HG03432 (cell line): ENCODE measurements at regions not wholly inside any gene's neighbourhood (a gene's known extent, or its start where the extent isn't known, plus 50 kb on each side); places are given as distances from the start of the nearest gene placed in this dataset.

ENCODE experiments used
- ATAC-seq: cut with Tn5 transposase; IDR thresholded peaks from one replicate; pipeline ENCODE4 v1.9.1; 2021; ENCODE audit warnings: mild to moderate bottlenecking, moderate library complexity; ENCODE audit not compliant: unreplicated experiment

GRCh38 chr6:93972791-93973190 lies 553.4 kb upstream of the EPHA7 start:
- no peak for ATAC-seq

DNA sequence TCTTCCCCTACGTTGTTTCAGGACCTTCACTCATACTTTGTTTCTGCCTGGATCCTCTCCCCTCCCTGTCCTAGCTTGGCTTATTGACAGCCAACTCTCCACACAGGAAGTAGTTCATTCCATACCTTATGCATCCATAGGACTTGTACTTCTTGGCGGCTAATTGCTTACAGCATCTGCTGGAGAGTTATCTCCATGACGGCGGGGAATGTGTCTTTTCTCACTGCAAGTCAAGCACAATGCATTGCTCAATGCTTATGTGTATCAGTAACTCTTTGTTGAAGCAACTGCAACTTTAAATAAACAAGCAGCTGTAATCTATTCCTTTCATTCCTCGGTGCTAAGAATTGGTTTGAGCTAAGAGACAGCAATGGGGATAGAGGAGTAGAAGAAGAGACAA lies 551.3 kb upstream of the EPHA7 start:
- ATAC-seq = no peak

DNA sequence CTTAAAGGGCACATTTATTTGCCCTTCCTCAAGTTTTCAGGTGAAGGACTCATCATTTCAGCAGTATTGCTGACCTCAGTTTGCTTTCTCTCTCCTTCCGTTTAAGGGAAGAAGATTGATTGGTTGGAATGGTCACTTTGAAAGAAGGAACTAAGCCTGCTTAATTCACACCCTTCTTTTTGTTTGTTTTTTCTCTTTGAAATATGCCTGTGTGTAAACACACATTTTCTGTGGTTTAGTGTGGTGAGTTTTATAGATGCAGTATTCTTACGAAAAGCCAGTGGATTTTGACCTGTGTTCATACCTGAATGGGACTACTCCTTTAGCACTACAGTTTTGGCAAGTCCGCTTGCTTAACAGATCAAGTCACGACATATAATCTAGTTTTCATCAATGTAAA lies 548.8 kb upstream of the EPHA7 start:
- no peak for ATAC-seq

DNA sequence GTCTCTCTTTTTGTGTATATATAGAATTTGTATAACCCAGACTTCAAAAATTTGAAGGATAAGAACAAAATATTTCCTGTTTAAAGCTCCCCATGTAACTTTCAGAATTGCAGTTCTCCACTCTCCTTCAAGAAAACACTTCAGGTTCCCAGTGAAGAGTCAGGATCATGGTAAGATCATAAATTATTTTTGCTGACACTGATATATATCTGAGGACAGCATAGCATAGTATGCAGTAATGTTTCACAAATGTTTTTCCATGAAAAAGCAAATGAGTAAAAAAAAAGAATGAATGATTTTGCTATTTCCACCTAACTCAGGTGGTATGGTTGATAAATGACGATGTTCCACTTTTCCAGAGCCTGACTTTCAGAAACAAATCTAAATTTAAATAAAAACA lies 545.6 kb upstream of the EPHA7 start:
- ATAC-seq = no peak

DNA sequence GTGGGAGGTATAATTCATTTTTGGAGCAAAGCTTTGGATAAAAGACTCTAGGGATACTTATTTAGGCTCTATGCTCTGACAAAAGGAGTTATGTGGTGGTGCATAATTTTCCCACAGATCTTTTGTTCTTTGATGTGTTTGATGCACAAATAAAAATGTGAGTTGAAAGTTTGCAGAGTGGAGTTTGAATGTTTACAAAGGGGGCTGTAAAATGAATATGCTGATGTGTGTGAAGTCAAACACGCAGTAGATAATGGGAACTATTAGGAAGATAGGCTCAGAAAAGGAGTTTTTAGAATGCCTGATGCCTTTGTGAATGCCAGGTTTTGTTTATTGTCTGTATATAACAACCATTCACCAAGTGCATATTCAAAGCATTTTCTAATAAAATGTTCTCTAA lies 545.0 kb upstream of the EPHA7 start:
- ATAC-seq = no peak

DNA sequence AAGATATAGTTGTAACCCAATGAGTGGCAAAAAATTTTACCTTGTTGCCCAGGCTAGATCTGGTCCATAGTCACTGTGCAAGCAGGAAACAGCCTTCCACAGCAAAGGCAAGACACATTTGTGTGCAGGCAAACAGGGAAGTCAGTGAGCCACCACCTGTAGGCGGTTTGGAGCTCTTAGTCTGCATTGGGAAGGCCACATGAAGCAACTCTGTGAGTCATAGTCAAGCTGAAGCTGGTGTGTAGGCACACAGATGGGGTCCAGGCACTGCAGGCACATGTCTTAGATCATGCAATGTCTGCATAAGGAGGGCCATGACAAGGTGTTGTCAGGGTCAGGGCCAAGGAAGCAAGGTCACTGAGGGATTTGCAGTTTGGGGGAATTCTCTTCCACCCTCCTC lies 543.2 kb upstream of the EPHA7 start:
- no peak for ATAC-seq

DNA sequence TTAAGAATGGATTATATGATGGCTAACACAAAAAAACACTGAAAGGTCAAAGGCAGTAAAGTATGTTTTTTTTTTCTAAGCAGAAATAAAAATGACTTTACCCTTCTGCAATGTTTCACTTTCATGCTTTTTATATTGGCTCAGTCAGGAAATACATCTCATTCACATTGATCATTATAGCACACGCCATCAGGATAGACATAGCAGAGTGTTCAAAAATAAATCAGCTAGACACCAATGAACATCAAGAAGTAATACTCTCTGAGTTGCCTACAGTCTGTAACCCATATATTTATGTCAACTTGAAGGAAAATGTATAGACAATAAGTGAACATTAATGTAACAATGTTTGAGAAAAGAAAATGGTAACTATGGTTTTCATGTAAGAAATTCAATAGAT lies 535.2 kb upstream of the EPHA7 start:
- ATAC-seq = no peak

- no peak for ATAC-seq
These were observed 524.3 kb upstream of the EPHA7 start for GRCh38 chr6:93943661-93944060.

GRCh38 chr6:93940381-93940780 lies 521.0 kb upstream of the EPHA7 start:
- no peak for ATAC-seq

DNA sequence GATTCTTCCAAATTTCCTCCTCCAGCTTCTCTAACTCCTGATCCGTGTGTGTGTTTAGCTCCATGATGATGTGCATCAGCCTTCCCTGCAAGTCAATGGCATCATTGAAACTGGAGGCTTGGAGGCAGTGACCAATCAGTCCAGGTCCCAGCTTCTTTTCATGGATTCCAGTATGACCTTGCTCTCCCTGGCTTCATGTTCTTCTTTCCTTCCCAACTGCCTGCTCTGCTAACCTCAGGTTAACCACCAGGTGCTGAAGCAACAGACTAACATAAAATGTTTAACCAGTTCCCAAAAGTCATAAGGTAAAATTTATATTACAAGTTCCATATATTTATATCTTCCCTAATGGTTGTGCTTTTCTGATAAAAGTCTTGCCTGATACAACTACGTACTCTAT lies 512.8 kb upstream of the EPHA7 start:
- no peak for ATAC-seq

DNA sequence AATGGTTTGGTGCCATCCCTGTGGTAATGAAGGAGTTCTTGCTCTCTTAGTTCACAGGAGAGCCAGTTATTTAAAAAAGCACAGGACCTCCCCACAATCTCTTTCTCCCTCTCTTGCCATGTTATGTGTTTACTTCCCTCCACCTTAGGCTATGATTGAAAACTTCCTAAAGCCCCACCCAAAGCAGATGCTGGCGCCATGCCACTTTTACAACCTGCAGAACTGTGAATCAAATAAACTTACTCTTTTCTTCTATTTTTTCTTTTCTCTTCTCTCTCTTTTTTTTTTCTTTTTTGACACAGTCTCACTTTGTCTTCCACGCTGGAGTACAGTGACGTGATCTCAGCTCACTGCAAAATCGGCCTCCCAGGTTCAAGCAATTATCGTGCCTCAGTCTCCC lies 508.4 kb upstream of the EPHA7 start:
- no peak for ATAC-seq

- ATAC-seq = no peak
These were observed 500.0 kb upstream of the EPHA7 start for GRCh38 chr6:93919365-93919764.

- no peak for ATAC-seq
These were observed 498.9 kb upstream of the EPHA7 start for GRCh38 chr6:93918258-93918657.

DNA sequence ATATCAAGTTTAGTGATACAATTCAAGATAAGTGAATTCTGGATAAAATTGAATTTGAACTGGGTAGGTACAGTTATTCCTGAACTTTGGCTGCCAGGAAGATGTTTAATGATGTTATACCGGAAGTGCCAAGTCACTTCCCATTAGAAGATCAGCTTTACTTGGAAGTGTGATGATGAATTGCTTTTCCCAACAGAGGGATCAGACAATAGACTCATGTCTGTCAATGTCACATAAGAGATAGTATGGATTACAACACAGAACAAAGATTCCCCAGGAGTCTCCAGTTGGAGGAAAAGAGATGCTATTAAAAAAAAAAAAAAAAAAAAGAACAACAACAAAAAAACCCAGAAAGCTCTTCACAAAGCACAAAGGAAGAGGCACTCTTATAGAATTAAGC lies 497.9 kb upstream of the EPHA7 start:
- ATAC-seq = no peak

DNA sequence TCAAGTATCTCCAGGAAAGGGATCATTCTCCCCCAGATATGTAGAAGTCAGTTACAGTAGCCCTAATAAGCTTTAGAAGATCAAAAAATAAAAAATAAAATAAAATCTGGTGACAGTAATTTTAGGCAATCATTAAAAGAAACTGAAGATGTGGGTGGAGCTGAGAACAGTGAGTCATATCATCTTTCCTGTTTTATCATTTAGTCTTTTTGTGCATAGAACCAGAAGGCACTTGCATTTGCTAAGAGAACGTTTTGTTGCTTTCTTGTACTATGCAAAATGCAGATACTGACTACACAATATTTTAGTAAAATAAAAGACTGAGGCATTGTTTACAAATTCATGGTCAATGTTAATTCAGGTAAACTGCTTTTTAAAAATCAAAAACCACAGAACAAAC lies 497.4 kb upstream of the EPHA7 start:
- ATAC-seq = peak; percentile 81

DNA sequence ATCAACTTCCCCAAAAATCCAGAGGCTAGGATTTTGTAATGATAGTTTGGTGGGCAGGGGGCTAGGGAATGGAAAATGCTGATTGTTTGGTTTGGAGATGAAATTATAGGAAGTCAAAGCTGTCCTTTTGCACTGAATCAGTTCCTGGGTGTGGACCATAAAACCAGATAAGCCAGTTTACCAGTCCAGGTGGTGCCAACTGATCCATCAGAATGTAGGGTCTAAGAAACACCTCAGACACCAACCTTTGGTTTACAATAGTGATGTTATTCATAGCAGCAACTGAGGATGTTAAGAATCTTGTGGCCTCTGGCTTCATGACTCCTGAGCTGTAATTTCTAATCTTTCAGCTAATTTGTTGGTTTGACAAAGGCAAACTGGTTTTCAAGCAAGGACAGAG lies 496.6 kb upstream of the EPHA7 start:
- no peak for ATAC-seq

DNA sequence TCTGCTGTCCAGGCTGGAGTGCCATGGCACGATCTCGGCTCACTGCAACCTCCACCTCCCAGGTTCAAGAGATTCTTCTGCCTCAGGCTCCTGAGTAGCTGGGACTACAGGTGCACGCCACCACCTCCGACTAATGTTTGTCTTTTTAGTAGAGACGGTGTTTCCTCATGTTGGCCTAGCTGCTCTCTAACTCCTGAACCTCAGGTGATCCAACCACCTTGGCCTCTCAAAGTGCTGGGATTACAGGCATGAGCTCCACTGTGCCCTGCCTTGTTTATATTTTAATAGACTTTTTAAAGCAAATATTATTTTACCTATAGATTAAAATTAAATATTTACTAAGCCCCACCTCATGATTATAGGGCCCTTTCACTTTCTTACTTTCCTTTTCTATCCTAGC lies 483.2 kb upstream of the EPHA7 start:
- ATAC-seq = no peak

DNA sequence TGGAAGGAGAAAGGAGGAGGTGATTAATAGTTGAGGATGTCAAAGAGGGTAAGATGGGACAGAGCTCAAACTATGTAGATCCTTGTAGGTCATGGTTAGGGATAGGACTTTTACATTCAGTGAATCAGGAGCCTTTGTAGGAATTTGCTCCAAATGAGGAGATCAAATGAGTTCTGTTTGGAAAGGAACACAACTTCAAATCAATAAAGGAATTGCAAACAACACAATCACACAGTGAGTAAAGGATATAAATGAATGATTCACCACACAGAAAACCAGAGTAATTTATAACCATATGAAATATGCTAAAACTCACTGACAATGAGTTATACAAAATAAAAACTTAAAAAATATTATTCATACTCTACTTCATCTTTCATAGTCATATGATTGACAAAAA lies 480.8 kb upstream of the EPHA7 start:
- no peak for ATAC-seq

DNA sequence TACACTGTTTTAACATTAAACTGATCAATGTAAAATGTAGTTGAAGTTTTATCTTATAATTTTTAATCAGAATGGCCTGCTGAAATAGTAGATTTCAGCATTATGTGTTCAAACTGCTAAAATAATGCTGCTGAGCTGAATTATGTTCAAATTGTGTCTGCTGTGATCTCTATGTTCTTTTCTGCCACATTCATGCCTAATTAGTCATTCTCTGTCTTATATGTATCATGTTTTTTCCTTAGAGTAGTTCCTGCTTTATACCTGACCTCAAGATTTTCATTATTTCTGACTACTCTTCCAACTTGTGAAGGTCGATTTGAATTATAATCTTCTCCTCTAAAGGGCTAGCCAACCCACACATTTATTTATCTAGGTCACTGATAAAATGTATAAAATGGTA lies 476.7 kb upstream of the EPHA7 start:
- ATAC-seq = no peak

- ATAC-seq = no peak
These were observed 475.2 kb upstream of the EPHA7 start for GRCh38 chr6:93894521-93894920.

DNA sequence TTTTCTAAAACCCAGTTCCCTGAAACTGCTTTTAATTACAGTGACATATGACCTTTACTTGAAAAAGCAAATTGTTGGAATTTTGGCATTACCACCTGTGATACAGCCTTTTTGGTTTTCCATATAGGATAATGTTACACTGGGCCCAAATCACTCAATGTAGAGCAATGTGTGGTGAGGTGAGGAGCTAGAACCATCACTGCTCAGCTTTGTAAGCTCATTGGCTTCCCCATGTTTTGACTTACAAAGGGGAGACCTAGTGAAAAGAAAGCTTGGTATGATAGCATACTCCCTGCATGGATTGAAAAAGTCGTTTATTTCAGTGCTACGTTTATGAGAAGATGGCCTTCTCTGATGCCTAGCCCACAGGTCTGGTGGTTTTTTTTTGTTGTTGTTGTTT lies 470.4 kb upstream of the EPHA7 start:
- no peak for ATAC-seq

- no peak for ATAC-seq
These were observed 467.1 kb upstream of the EPHA7 start for GRCh38 chr6:93886416-93886815.

GRCh38 chr6:93859971-93860370 lies 440.6 kb upstream of the EPHA7 start:
- no peak for ATAC-seq

GRCh38 chr6:93858213-93858612 lies 438.9 kb upstream of the EPHA7 start:
- no peak for ATAC-seq
